ENCODE measurements at regions not wholly inside any gene's neighbourhood (a gene's known extent, or its start where the extent isn't known, plus 50 kb on each side); places are given as distances from the start of the nearest gene placed in this dataset.

DNA sequence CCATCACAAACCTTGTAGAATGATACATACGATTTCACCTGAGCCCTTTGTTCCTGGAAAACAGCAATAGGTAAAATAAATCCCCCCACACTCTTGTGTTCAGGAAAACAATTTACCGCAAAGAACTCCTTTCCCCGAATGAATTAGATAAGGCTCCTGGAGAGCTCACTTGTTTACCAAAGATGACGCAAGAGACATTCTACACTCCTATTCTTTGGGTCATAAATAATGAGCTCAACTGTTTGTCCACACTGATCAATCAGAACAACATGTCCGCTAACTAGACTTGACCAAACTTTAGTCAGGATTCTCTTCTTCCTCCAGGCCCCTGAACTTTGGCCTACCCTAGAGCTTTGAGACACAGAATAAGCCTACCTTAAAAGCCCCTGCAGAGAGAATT is 271.9 kb upstream of the OPRM1 start:
- no peak overlapping the region for H2AK9ac ChIP-seq (replicated peaks; ENCODE audit: low read depth, low read length, poor library complexity)
- H3K23ac ChIP-seq (ENCODE audit: low read depth, low read length), result no peak overlapping the region
- no peak overlapping the region for H2BK120ac ChIP-seq (ENCODE audit: low read depth, low read length)
- H3K4me2 ChIP-seq (ENCODE audit: low read depth, low read length), result no peak overlapping the region
- no peak overlapping the region for H2AK5ac ChIP-seq (ENCODE audit: low read depth, low read length)
- H2AFZ ChIP-seq (replicated peaks; ENCODE audit: low read length, poor library complexity), result no peak overlapping the region
- 0 out of 2 replicates have a peak, but pooled peaks cover 3% of the 10 kb centered on the region for H3K9me3 ChIP-seq (ENCODE audit: control insufficient read depth, insufficient read depth, low read length)
- H2BK5ac ChIP-seq (ENCODE audit: low read depth, low read length, poor library complexity, severe bottlenecking), result no peak overlapping the region
- H3K27ac ChIP-seq (ENCODE audit: insufficient read depth, low read length), result no peak overlapping the region
- POLR2A ChIA-PET (ENCODE audit: unreplicated experiment), result no interaction called here
- no peak for TF ChIP-seq NFE2L2 (IDR thresholded peaks at IDR 0.05; ENCODE audit: low read depth, low read length)
- no peak for TF ChIP-seq RFX5 (IDR thresholded peaks at IDR 0.05; ENCODE audit: low read depth, low read length)
- no peak for TF ChIP-seq CHD1 (IDR thresholded peaks at IDR 0.05; ENCODE audit: low read depth, low read length)
- TF ChIP-seq BHLHE40 (IDR thresholded peaks at IDR 0.05; ENCODE audit: low read depth, low read length), result no peak
- no peak for TF ChIP-seq MXI1 (IDR thresholded peaks at IDR 0.05; ENCODE audit: borderline replicate concordance, low read depth, low read length)
- no peak for TF ChIP-seq USF2 (IDR thresholded peaks at IDR 0.05; ENCODE audit: low read depth, low read length)
- TF ChIP-seq, protein P1, sequence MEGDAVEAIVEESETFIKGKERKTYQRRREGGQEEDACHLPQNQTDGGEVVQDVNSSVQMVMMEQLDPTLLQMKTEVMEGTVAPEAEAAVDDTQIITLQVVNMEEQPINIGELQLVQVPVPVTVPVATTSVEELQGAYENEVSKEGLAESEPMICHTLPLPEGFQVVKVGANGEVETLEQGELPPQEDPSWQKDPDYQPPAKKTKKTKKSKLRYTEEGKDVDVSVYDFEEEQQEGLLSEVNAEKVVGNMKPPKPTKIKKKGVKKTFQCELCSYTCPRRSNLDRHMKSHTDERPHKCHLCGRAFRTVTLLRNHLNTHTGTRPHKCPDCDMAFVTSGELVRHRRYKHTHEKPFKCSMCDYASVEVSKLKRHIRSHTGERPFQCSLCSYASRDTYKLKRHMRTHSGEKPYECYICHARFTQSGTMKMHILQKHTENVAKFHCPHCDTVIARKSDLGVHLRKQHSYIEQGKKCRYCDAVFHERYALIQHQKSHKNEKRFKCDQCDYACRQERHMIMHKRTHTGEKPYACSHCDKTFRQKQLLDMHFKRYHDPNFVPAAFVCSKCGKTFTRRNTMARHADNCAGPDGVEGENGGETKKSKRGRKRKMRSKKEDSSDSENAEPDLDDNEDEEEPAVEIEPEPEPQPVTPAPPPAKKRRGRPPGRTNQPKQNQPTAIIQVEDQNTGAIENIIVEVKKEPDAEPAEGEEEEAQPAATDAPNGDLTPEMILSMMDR (conservative IDR thresholded peaks at IDR 0.05; ENCODE audit: low read depth, low read length), result no peak
- no peak for TF ChIP-seq SMC3 (IDR thresholded peaks at IDR 0.05; ENCODE audit: low read depth, low read length)
- TF ChIP-seq MAFK (IDR thresholded peaks at IDR 0.05; ENCODE audit: low read depth, low read length), result no peak
- intact Hi-C loops (cut with micrococcal nuclease), result no loop called here
- no peaks in the 10 kb centered on the region for H3K27me3 ChIP-seq (ENCODE audit: control insufficient read depth, insufficient read depth, low read length)
- in situ Hi-C loops (cut with MboI; ENCODE audit: low sequenced_read_pairs), result no loop called here
- H3K79me1 ChIP-seq (ENCODE audit: low read depth in 1 of 2, low read length in 2 of 2), result no peaks in the 10 kb centered on the region
- DNase-seq, result no peak
- 21% methylated on average over 4 of the region's 5 CpGs; no CpG with 5 or more reads in 1 of the 2 experiments for WGBS, 2 experiments (ENCODE audit: extremely low coverage in 2 of 2, insufficient read length in 1 of 2)
- no peak overlapping the region for H4K5ac ChIP-seq (ENCODE audit: low read depth, low read length)
- H4K8ac ChIP-seq (ENCODE audit: low read depth in 2 of 2, low read length in 2 of 2), result no peak overlapping the region
- no peak overlapping the region for H3K9ac ChIP-seq (ENCODE audit: low read depth, low read length)
- CTCF ChIA-PET, result interaction anchor here (0.6 kb wide), 1 partner anchor 17 kb away, joined by 7 read pairs; no protein-coding TSS in a partner anchor
- no peak overlapping the region for H3K4ac ChIP-seq (ENCODE audit: low read depth, low read length)
- no peak overlapping the region for H3K56ac ChIP-seq (ENCODE audit: extremely low read depth, insufficient read depth, low read length)
- H3K18ac ChIP-seq (ENCODE audit: low read depth, low read length), result no peak overlapping the region
- H3K4me1 ChIP-seq (ENCODE audit: control insufficient read depth, insufficient read depth, low read length), result no peaks in the 10 kb centered on the region
- H4K20me1 ChIP-seq (ENCODE audit: insufficient read depth, low read length), result no peaks in the 10 kb centered on the region
- H3K14ac ChIP-seq (replicated peaks; ENCODE audit: low read depth, low read length), result no peak overlapping the region
- BruUV-seq (replicated peaks), result no TSS peak
- no peaks in the 10 kb centered on the region for H3K36me3 ChIP-seq (ENCODE audit: control insufficient read depth, insufficient read depth, low read length)
- dilution Hi-C loops (cut with HindIII; ENCODE audit: low sequenced_read_pairs, unreplicated experiment), result no loop called here
- H3K4me3 ChIP-seq (ENCODE audit: insufficient read depth, low read depth, low read length), result no peak overlapping the region
- H2BK20ac ChIP-seq (ENCODE audit: low read depth, low read length), result no peak overlapping the region
- no peak for ATAC-seq (ENCODE audit: low read depth)
- H4K91ac ChIP-seq (ENCODE audit: insufficient read depth, low read depth, low read length), result no peak overlapping the region
- H2BK15ac ChIP-seq (ENCODE audit: low read depth, low read length), result no peak overlapping the region
- H3K9me1 ChIP-seq (ENCODE audit: insufficient read depth, low read length), result no peaks in the 10 kb centered on the region
